ENCODE measurements at regions not wholly inside any gene's neighbourhood (a gene's known extent, or its start where the extent isn't known, plus 50 kb on each side); places are given as distances from the start of the nearest gene placed in this dataset.

DNA sequence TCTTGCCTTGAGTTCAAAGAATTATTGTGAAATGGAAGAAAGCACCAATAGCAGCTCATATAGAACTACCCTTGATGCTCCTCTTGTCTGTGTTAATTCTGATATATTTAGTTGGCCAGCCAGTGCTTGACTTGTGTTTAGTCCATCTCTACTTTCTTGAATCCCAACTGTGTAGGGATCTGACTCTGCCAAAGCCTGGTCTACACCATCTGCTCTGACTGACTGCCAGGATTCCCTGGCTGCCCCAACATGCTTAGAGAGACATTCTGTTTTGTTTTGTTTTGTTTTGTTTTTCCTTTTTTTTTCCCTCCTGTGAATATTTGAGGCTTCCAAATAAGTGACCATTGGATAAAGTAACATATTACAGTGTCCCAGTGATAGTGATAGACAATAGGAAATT is 953.7 kb upstream of the MANEA start:
- intact Hi-C loops (cut with DNase I) = no loop called here
- no peak for ATAC-seq
- no peak for TF ChIP-seq POLR2A (IDR thresholded peaks at IDR 0.05)
- TF ChIP-seq, protein P1, sequence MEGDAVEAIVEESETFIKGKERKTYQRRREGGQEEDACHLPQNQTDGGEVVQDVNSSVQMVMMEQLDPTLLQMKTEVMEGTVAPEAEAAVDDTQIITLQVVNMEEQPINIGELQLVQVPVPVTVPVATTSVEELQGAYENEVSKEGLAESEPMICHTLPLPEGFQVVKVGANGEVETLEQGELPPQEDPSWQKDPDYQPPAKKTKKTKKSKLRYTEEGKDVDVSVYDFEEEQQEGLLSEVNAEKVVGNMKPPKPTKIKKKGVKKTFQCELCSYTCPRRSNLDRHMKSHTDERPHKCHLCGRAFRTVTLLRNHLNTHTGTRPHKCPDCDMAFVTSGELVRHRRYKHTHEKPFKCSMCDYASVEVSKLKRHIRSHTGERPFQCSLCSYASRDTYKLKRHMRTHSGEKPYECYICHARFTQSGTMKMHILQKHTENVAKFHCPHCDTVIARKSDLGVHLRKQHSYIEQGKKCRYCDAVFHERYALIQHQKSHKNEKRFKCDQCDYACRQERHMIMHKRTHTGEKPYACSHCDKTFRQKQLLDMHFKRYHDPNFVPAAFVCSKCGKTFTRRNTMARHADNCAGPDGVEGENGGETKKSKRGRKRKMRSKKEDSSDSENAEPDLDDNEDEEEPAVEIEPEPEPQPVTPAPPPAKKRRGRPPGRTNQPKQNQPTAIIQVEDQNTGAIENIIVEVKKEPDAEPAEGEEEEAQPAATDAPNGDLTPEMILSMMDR (IDR thresholded peaks at IDR 0.05) = no peak

DNA sequence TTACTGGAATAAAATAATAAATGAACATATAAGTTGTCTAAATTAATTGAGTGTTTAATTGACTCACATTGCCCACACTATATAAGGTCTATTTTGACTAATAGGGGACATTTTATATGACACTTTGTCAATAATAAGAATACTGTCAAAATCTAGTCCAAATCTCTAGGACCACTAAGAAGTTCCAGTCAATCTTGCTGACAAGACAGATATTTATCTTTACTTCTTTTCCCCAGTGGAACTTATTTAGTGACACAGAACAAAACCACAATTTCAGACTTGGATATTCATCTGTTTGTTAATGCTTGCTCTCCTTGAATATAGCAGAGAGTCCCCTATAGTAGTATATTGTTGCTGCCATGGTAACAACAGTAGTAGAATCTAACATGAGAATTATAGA is 954.6 kb upstream of the MANEA start:
- no peak for ATAC-seq
- intact Hi-C loops (cut with DNase I) = no loop called here
- Histone ChIP-seq H3K9me3 (no peaks in the 10 kb centered on the region), H3K36me3 (no peaks in the 10 kb centered on the region), H3K27ac (no peak overlapping the region), H3K4me3 (no peak overlapping the region), H3K27me3 (no peaks in the 10 kb centered on the region), H3K4me1 (no peaks in the 10 kb centered on the region)
- no peak for TF ChIP-seq POLR2A (IDR thresholded peaks at IDR 0.05)
- TF ChIP-seq, protein P1 (IDR thresholded peaks at IDR 0.05) = no peak
- no peak for DNase-seq

More for the DNA sequence above, 953.7 kb upstream of the MANEA start:
- no peaks in the 10 kb centered on the region for H3K36me3 ChIP-seq
- no peaks in the 10 kb centered on the region for H3K27me3 ChIP-seq
- DNase-seq = no peak
- H3K9me3 ChIP-seq = no peaks in the 10 kb centered on the region
- no peak overlapping the region for H3K4me3 ChIP-seq
- H3K27ac ChIP-seq = no peak overlapping the region
- H3K4me1 ChIP-seq = no peaks in the 10 kb centered on the region

DNA sequence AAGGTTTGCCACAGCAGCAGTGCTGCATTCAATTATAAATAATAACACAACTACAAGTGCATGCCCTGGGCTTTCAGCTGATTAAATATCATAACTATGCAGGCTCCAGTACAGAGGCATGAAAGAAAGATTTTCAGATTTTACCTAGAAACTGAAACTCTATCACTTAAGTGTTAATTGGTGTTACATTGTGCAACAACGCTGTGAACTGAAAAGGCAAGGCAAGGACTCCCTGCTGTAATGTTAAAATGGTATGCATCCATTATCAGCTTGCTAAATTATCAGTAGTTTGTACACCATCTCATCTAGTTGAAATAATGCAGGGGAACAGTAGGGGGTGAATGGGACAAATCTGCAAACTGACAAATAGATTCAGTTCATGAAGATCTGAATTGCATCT is 976.7 kb upstream of the MANEA start:
- Histone ChIP-seq H3K36me3 (no peaks in the 10 kb centered on the region), H3K27ac (no peak overlapping the region), H3K4me1 (no peaks in the 10 kb centered on the region), H3K27me3 (no peaks in the 10 kb centered on the region), H3K4me3 (no peak overlapping the region), H3K9me3 (no peaks in the 10 kb centered on the region)
- WGBS, 4 donors = 43 to 62% (median 49%) methylated on average over 1 of the region's 1 CpG
- TF ChIP-seq, protein P1 (IDR thresholded peaks at IDR 0.05) = no peak
- no peak for TF ChIP-seq POLR2A (IDR thresholded peaks at IDR 0.05)
- DNase-seq (no peak), ATAC-seq (no peak)
- intact Hi-C loops (cut with DNase I) = no loop called here

DNA sequence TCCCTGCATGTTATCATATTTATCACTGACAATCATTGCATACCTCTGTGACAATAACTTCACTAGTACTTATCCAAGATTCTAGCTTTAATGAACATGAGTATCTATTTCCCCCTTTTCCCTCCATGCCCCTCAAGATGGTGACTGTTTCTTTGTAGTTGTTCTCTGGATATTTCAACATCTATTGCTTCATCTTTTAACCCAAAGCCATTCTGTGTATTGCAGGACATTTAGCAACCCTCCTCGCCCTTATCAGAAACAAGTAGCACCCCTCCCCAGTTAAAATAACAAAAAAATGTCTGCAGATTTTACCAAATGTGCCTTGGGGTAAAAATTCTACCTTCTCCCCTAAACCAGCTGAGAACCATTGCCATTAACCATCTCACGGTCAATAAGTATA is 979.8 kb upstream of the MANEA start:
- TF ChIP-seq, protein P1 (IDR thresholded peaks at IDR 0.05) = no peak
- TF ChIP-seq POLR2A (IDR thresholded peaks at IDR 0.05) = no peak
- no peaks in the 10 kb centered on the region for H3K4me1 ChIP-seq
- H3K27ac ChIP-seq = no peak overlapping the region
- no peak for DNase-seq
- no peak for ATAC-seq
- H3K9me3 ChIP-seq = no peaks in the 10 kb centered on the region
- no peaks in the 10 kb centered on the region for H3K36me3 ChIP-seq
- intact Hi-C loops (cut with DNase I) = no loop called here
- H3K4me3 ChIP-seq = no peak overlapping the region
- 74 to 79% (median 79%) methylated on average over 2 of the region's 2 CpGs for WGBS, 4 donors
- H3K27me3 ChIP-seq = no peaks in the 10 kb centered on the region

All from heart left ventricle (tissue), 16 donors.